ENCODE measurements at regions not wholly inside any gene's neighbourhood (a gene's known extent, or its start where the extent isn't known, plus 50 kb on each side); places are given as distances from the start of the nearest gene placed in this dataset.
"Not testable (repeated sequence)": the region's sequence is repeated elsewhere in the genome, so short reads cannot be mapped to it uniquely, and the experiment has no call there.

GRCh38 chr10:65416094-65416493, 1509.7 kb upstream of the LRRTM3 start:
- DNase-seq (ENCODE audit: low read depth): no peak
- H3K4me3 ChIP-seq (ENCODE audit: control insufficient read depth, low read depth, low read length): no peak overlapping the region
- TF ChIP-seq CTCF (IDR thresholded peaks at IDR 0.05; ENCODE audit: control insufficient read depth, insufficient read depth, low read depth, low read length, missing control alignments): no peak

- no peak overlapping the region for H3K4me3 ChIP-seq (ENCODE audit: control insufficient read depth, low read depth, low read length)
- DNase-seq (ENCODE audit: low read depth): no peak
- TF ChIP-seq CTCF (IDR thresholded peaks at IDR 0.05; ENCODE audit: control insufficient read depth, insufficient read depth, low read depth, low read length, missing control alignments): no peak
Measured at GRCh38 chr10:65419629-65420028, 1506.2 kb upstream of the LRRTM3 start.

- H3K4me3 ChIP-seq (ENCODE audit: control insufficient read depth, low read depth, low read length): no peak overlapping the region
- no peak for DNase-seq (ENCODE audit: low read depth)
- TF ChIP-seq CTCF (IDR thresholded peaks at IDR 0.05; ENCODE audit: control insufficient read depth, insufficient read depth, low read depth, low read length, missing control alignments): no peak
Measured at GRCh38 chr10:65423043-65423442, 1502.8 kb upstream of the LRRTM3 start.

GRCh38 chr10:65429381-65429780, 1496.5 kb upstream of the LRRTM3 start:
- H3K4me3 ChIP-seq (ENCODE audit: control insufficient read depth, low read depth, low read length); DNase-seq (ENCODE audit: low read depth): not testable (repeated sequence)

- H3K4me3 ChIP-seq (ENCODE audit: control insufficient read depth, low read depth, low read length): no peak overlapping the region
- no peak for TF ChIP-seq CTCF (IDR thresholded peaks at IDR 0.05; ENCODE audit: control insufficient read depth, insufficient read depth, low read depth, low read length, missing control alignments)
- no peak for DNase-seq (ENCODE audit: low read depth)
Measured at GRCh38 chr10:65430979-65431378, 1494.9 kb upstream of the LRRTM3 start.

- TF ChIP-seq CTCF (IDR thresholded peaks at IDR 0.05; ENCODE audit: control insufficient read depth, insufficient read depth, low read depth, low read length, missing control alignments): no peak
- DNase-seq (ENCODE audit: low read depth): no peak
- no peak overlapping the region for H3K4me3 ChIP-seq (ENCODE audit: control insufficient read depth, low read depth, low read length)
Measured at GRCh38 chr10:65470986-65471385, 1454.8 kb upstream of the LRRTM3 start.

- H3K4me3 ChIP-seq (ENCODE audit: control insufficient read depth, low read depth, low read length): no peak overlapping the region
- DNase-seq (ENCODE audit: low read depth): no peak
- no peak for TF ChIP-seq CTCF (IDR thresholded peaks at IDR 0.05; ENCODE audit: control insufficient read depth, insufficient read depth, low read depth, low read length, missing control alignments)
Measured at GRCh38 chr10:65482848-65483247, 1443.0 kb upstream of the LRRTM3 start.

Measured in AG09309 (cell line).